Neural cell (in vitro differentiated cells): ENCODE measurements at regions not wholly inside any gene's neighbourhood (a gene's known extent, or its start where the extent isn't known, plus 50 kb on each side); places are given as distances from the start of the nearest gene placed in this dataset.

Experiments used
- H2AFZ ChIP-seq: fragments of 200-600, 300-800 bp; sonication (generic), shearing (Covaris generic); 2 replicates; pipeline ENCODE4 v1.6.0; 2014; ENCODE audit warnings: low read depth, mild to moderate bottlenecking, antibody characterized with exemption, low read length, moderate library complexity
- H3F3A ChIP-seq: fragments of 200-600 bp; shearing (Covaris generic); 2 replicates; pipeline ENCODE4 v1.6.1; 2016; ENCODE audit warnings: mild to moderate bottlenecking, moderate library complexity, mixed read lengths, antibody characterized with exemption, low read length; ENCODE audit not compliant: insufficient read depth, poor library complexity, severe bottlenecking
- H3K27ac ChIP-seq: fragments of 200-600, 300-800 bp; sonication (generic), shearing (Covaris generic); 2 replicates; pipeline ENCODE4 v1.5.1; 2014; ENCODE audit warnings: mild to moderate bottlenecking, low read length, moderate library complexity
- H3K27me3 ChIP-seq: fragments of 300-800, 200-600 bp; sonication (generic), shearing (Covaris generic); 2 replicates; pipeline ENCODE4 v1.6.0; 2014; ENCODE audit warnings: mild to moderate bottlenecking, low read depth, low read length, moderate library complexity; ENCODE audit not compliant: insufficient read depth
- H3K36me3 ChIP-seq: fragments of 300-800, 200-600 bp; sonication (generic), shearing (Covaris generic); 2 replicates; pipeline ENCODE4 v1.5.1; 2014; ENCODE audit warnings: mild to moderate bottlenecking, antibody characterized with exemption, low read length, moderate library complexity; ENCODE audit not compliant: insufficient read depth
- H3K4me2 ChIP-seq: fragments of 300-800, 200-600 bp; sonication (generic), shearing (Covaris generic); 2 replicates; pipeline ENCODE4 v1.6.0; 2014; ENCODE audit warnings: mild to moderate bottlenecking, low read length
- H3K4me3 ChIP-seq: fragments of 300-800, 200-600 bp; sonication (generic), shearing (Covaris generic); 2 replicates; pipeline ENCODE4 v1.5.1; 2014; ENCODE audit warnings: mild to moderate bottlenecking, low read length, moderate library complexity
- H3K79me2 ChIP-seq: fragments of 200-600 bp; shearing (Covaris generic); replicated peaks from 2 replicates; pipeline ENCODE4 v1.6.0; 2014; ENCODE audit warnings: mild to moderate bottlenecking, low read length, moderate library complexity; ENCODE audit not compliant: insufficient read depth
- H3K9ac ChIP-seq: fragments of 300-800, 200-600 bp; sonication (generic), shearing (Covaris generic); 2 replicates; pipeline ENCODE4 v1.6.1; 2016; ENCODE audit warnings: mild to moderate bottlenecking, low read length, mixed read lengths
- H3K9me2 ChIP-seq: fragments of 200-600 bp; shearing (Covaris generic); 2 replicates; pipeline ENCODE4 v1.6.1; 2016; ENCODE audit warnings: mild to moderate bottlenecking, low read length, mixed read lengths; ENCODE audit not compliant: insufficient read depth
- H3K9me3 ChIP-seq: fragments of 200-600, 300-800 bp; sonication (generic), shearing (Covaris generic); 2 replicates; pipeline ENCODE4 v1.6.1; 2016; ENCODE audit warnings: mild to moderate bottlenecking, mixed run types, low read length, moderate library complexity, mixed read lengths
- H4K20me1 ChIP-seq: fragments of 200-600 bp; shearing (Covaris generic); 2 replicates; pipeline ENCODE4 v1.6.1; 2016; ENCODE audit warnings: mild to moderate bottlenecking, mixed run types; ENCODE audit not compliant: insufficient read depth
- EP300 ChIP-seq: fragments of 450-650 bp; conservative IDR thresholded peaks from 2 replicates; pipeline ENCODE4 v1.6.1; 2014; ENCODE audit warnings: antibody characterized with exemption, mild to moderate bottlenecking, moderate library complexity; ENCODE audit not compliant: poor library complexity, severe bottlenecking
- EZH2 ChIP-seq: fragments of 200-600, 300-800 bp; shearing (Covaris generic), sonication (generic); IDR thresholded peaks from 2 replicates; pipeline ENCODE4 v1.6.1; 2014; ENCODE audit warnings: antibody characterized with exemption, low read length, borderline replicate concordance, mild to moderate bottlenecking; ENCODE audit not compliant: insufficient read depth, poor library complexity, severe bottlenecking
- MXI1 ChIP-seq: fragments of 450-650 bp; conservative IDR thresholded peaks from 2 replicates; pipeline ENCODE4 v1.6.1; 2014; ENCODE audit warnings: antibody characterized with exemption, mild to moderate bottlenecking; ENCODE audit not compliant: poor library complexity, severe bottlenecking
- POLR2AphosphoS5 ChIP-seq: IDR thresholded peaks from 2 replicates; pipeline ENCODE4 v1.6.1; 2012
- RAD21 ChIP-seq: fragments of 450-650 bp; conservative IDR thresholded peaks from 2 replicates; pipeline ENCODE4 v1.6.1; 2014; ENCODE audit warnings: antibody characterized with exemption, mild to moderate bottlenecking, moderate library complexity
- SMC3 ChIP-seq: fragments of 450-650 bp; conservative IDR thresholded peaks from 2 replicates; pipeline ENCODE4 v1.6.1; 2014; ENCODE audit warnings: antibody characterized with exemption, mild to moderate bottlenecking, moderate library complexity; ENCODE audit not compliant: poor library complexity
- TAF1 ChIP-seq: IDR thresholded peaks from 2 replicates; pipeline ENCODE4 v1.6.1; 2012; ENCODE audit warnings: low read depth
- TF ChIP-seq, protein P1 (sequence below): fragments of 450-650 bp; IDR thresholded peaks from 2 replicates; pipeline ENCODE4 v1.5.1; 2014; ENCODE audit warnings: antibody characterized with exemption, mild to moderate bottlenecking, moderate library complexity; ENCODE audit not compliant: poor library complexity, severe bottlenecking
- TF ChIP-seq, protein P2 (sequence below): IDR thresholded peaks from 2 replicates; pipeline ENCODE4 v1.6.1; 2012; ENCODE audit warnings: borderline replicate concordance

DNA sequence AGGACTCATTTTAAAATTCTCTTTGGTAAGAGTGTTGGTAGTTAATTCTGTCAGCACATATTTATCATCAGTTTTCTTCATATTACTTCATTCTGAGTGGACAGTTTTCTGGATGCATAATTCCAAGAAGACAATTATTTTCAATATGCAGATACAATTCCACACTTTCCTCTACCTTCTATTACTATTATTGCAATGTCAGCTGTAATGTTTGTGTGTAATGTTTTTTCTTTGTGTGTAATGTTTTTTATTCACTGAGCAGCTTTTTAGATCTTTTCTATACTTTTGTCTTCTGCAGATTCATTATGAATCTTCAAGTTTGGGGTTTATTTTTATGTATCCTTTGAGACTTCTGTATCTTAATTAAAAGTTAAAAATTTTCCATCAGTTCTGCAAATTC is 264.0 kb upstream of the VRK2 start:
- no peak overlapping the region for H3K9ac ChIP-seq
- no peaks in the 10 kb centered on the region for H3K9me3 ChIP-seq
- no peaks in the 10 kb centered on the region for H4K20me1 ChIP-seq
- H3K4me2 ChIP-seq = no peak overlapping the region
- no peaks in the 10 kb centered on the region for H3K9me2 ChIP-seq
- no peaks in the 10 kb centered on the region for H3K79me2 ChIP-seq
- H3K27ac ChIP-seq = no peak overlapping the region
- H3K4me3 ChIP-seq = no peak overlapping the region
- H3F3A ChIP-seq = no peaks in the 10 kb centered on the region
- no peak for TF ChIP-seq POLR2AphosphoS5
- TF ChIP-seq, protein P1, sequence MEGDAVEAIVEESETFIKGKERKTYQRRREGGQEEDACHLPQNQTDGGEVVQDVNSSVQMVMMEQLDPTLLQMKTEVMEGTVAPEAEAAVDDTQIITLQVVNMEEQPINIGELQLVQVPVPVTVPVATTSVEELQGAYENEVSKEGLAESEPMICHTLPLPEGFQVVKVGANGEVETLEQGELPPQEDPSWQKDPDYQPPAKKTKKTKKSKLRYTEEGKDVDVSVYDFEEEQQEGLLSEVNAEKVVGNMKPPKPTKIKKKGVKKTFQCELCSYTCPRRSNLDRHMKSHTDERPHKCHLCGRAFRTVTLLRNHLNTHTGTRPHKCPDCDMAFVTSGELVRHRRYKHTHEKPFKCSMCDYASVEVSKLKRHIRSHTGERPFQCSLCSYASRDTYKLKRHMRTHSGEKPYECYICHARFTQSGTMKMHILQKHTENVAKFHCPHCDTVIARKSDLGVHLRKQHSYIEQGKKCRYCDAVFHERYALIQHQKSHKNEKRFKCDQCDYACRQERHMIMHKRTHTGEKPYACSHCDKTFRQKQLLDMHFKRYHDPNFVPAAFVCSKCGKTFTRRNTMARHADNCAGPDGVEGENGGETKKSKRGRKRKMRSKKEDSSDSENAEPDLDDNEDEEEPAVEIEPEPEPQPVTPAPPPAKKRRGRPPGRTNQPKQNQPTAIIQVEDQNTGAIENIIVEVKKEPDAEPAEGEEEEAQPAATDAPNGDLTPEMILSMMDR = no peak
- TF ChIP-seq MXI1 = no peak
- TF ChIP-seq EP300 = no peak
- TF ChIP-seq EZH2 = no peak
- TF ChIP-seq, protein P2, sequence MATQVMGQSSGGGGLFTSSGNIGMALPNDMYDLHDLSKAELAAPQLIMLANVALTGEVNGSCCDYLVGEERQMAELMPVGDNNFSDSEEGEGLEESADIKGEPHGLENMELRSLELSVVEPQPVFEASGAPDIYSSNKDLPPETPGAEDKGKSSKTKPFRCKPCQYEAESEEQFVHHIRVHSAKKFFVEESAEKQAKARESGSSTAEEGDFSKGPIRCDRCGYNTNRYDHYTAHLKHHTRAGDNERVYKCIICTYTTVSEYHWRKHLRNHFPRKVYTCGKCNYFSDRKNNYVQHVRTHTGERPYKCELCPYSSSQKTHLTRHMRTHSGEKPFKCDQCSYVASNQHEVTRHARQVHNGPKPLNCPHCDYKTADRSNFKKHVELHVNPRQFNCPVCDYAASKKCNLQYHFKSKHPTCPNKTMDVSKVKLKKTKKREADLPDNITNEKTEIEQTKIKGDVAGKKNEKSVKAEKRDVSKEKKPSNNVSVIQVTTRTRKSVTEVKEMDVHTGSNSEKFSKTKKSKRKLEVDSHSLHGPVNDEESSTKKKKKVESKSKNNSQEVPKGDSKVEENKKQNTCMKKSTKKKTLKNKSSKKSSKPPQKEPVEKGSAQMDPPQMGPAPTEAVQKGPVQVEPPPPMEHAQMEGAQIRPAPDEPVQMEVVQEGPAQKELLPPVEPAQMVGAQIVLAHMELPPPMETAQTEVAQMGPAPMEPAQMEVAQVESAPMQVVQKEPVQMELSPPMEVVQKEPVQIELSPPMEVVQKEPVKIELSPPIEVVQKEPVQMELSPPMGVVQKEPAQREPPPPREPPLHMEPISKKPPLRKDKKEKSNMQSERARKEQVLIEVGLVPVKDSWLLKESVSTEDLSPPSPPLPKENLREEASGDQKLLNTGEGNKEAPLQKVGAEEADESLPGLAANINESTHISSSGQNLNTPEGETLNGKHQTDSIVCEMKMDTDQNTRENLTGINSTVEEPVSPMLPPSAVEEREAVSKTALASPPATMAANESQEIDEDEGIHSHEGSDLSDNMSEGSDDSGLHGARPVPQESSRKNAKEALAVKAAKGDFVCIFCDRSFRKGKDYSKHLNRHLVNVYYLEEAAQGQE = no peak
- TF ChIP-seq TAF1 = no peak
- TF ChIP-seq SMC3 = no peak
- no peak for TF ChIP-seq RAD21
- no peaks in the 10 kb centered on the region for H3K36me3 ChIP-seq
- H3K27me3 ChIP-seq = no peaks in the 10 kb centered on the region
- no peak overlapping the region for H2AFZ ChIP-seq

DNA sequence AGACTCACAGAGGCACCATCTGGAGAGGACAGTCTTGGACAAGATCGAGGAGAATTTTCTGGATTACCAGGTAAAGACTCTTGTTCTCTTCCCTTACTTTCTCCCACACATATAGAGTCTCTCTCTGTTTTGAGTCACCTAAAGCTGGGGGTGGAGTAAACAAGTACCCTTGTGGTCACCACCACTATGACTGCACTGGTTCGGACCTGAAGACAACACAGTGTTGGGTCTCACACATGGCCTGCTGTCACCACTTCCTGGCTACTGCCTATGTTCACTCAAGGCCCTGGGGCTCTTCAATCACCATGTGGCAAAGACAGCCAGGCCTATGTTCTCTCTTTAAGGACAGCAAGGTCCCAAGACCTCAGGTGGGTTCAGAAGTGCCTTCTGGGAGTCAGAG is 253.3 kb upstream of the VRK2 start:
- TF ChIP-seq EP300 (no peak), SMC3 (no peak), EZH2 (no peak), TAF1 (no peak), POLR2AphosphoS5 (no peak), RAD21 (no peak), MXI1 (no peak)
- TF ChIP-seq, protein P2 = no peak
- TF ChIP-seq, protein P1 = no peak
- Histone ChIP-seq H3K9me2 (no peaks in the 10 kb centered on the region), H2AFZ (no peak overlapping the region), H3K36me3 (no peaks in the 10 kb centered on the region), H3K27ac (no peak overlapping the region), H3K4me3 (no peak overlapping the region), H3K4me2 (no peak overlapping the region), H3F3A (no peaks in the 10 kb centered on the region), H3K27me3 (no peaks in the 10 kb centered on the region), H3K9ac (no peak overlapping the region), H3K79me2 (no peaks in the 10 kb centered on the region), H3K9me3 (no peaks in the 10 kb centered on the region), H4K20me1 (no peaks in the 10 kb centered on the region)
